ENCODE measurements at regions not wholly inside any gene's neighbourhood (a gene's known extent, or its start where the extent isn't known, plus 50 kb on each side); places are given as distances from the start of the nearest gene placed in this dataset.

- TF ChIP-seq, protein P1, sequence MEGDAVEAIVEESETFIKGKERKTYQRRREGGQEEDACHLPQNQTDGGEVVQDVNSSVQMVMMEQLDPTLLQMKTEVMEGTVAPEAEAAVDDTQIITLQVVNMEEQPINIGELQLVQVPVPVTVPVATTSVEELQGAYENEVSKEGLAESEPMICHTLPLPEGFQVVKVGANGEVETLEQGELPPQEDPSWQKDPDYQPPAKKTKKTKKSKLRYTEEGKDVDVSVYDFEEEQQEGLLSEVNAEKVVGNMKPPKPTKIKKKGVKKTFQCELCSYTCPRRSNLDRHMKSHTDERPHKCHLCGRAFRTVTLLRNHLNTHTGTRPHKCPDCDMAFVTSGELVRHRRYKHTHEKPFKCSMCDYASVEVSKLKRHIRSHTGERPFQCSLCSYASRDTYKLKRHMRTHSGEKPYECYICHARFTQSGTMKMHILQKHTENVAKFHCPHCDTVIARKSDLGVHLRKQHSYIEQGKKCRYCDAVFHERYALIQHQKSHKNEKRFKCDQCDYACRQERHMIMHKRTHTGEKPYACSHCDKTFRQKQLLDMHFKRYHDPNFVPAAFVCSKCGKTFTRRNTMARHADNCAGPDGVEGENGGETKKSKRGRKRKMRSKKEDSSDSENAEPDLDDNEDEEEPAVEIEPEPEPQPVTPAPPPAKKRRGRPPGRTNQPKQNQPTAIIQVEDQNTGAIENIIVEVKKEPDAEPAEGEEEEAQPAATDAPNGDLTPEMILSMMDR (IDR thresholded peaks at IDR 0.05; ENCODE audit: borderline replicate concordance, insufficient read depth, low read depth, low read length), result no peak
- no peak overlapping the region for H3K4me3 ChIP-seq (ENCODE audit: low read depth, low read length)
Observed at GRCh38 chr3:13145131-13145825, 72.0 kb upstream of the IQSEC1 start.

DNA sequence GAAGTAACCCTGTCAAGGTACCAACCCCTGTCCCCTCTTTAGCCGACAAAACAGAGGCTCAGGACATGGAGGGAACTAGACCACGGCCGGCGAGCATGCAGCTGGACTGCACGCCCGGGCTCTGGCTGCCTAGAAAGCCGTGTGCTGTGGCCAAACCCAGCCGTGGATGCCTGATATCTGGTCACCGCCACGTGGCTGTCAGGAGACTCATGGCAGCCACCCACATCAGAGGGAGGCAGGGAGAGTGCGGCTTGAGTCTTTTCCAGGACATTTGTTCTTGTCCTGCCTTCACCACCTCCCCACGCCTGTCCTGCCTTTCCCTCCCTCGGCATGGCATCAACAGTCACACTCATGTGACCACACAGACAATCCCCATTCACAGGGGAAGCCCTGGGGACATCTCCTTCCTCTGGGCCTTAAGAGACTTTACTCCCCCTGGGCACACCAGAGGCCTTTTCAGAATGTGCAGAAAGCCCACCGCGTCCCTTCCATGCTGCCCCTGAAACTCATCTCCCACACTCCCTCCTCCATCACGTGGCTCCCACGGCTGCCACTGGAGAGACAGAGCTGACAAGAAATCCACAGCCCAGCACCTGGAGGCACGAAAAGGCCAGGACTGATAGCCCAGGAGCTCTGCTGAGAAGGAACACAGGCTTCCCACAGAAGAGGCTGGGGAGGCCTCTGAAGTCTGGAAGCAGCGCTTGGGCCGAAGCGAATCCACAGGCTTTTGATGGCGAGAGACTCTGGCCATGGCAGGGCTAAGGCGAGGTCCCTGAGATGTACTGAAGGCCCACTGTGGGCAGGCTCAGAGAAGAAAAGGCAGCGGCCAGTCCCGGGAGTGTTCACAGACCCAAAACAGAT is 71.2 kb upstream of the IQSEC1 start:
- no peak overlapping the region for H3K4me3 ChIP-seq (ENCODE audit: low read depth, low read length)
- TF ChIP-seq, protein P1 (IDR thresholded peaks at IDR 0.05; ENCODE audit: borderline replicate concordance, insufficient read depth, low read depth, low read length), result no peak

- no peak overlapping the region for H3K4me3 ChIP-seq (ENCODE audit: low read depth, low read length)
- TF ChIP-seq, protein P1 (IDR thresholded peaks at IDR 0.05; ENCODE audit: borderline replicate concordance, insufficient read depth, low read depth, low read length), result no peak
Observed at GRCh38 chr3:13143381-13144004, 70.3 kb upstream of the IQSEC1 start.

GRCh38 chr3:13142552-13143380 is 69.5 kb upstream of the IQSEC1 start:
- H3K4me3 ChIP-seq (ENCODE audit: low read depth, low read length), result no peak overlapping the region
- TF ChIP-seq, protein P1 (IDR thresholded peaks at IDR 0.05; ENCODE audit: borderline replicate concordance, insufficient read depth, low read depth, low read length), result no peak

- H3K4me3 ChIP-seq (ENCODE audit: low read depth, low read length), result no peak overlapping the region
- TF ChIP-seq, protein P1 (IDR thresholded peaks at IDR 0.05; ENCODE audit: borderline replicate concordance, insufficient read depth, low read depth, low read length), result no peak
Observed at GRCh38 chr3:13141991-13142412, 68.8 kb upstream of the IQSEC1 start.

GRCh38 chr3:13141183-13141582 is 68.0 kb upstream of the IQSEC1 start:
- TF ChIP-seq, protein P1 (IDR thresholded peaks at IDR 0.05; ENCODE audit: borderline replicate concordance, insufficient read depth, low read depth, low read length), result no peak
- H3K4me3 ChIP-seq (ENCODE audit: low read depth, low read length), result no peak overlapping the region
